Activated CD8-positive, alpha-beta memory T cell treated with anti-CD3 and anti-CD28 coated beads for 48 hours (primary cell): ENCODE measurements at regions not wholly inside any gene's neighbourhood (a gene's known extent, or its start where the extent isn't known, plus 50 kb on each side); places are given as distances from the start of the nearest gene placed in this dataset.

Source experiments
- DNase-seq, 3 experiments: peaks; one replicate each; pipeline ENCODE4 v3.0.0-alpha.2; 2020; ENCODE audit warnings: low read depth in 2 of 3, low spot score in 2 of 3

DNA sequence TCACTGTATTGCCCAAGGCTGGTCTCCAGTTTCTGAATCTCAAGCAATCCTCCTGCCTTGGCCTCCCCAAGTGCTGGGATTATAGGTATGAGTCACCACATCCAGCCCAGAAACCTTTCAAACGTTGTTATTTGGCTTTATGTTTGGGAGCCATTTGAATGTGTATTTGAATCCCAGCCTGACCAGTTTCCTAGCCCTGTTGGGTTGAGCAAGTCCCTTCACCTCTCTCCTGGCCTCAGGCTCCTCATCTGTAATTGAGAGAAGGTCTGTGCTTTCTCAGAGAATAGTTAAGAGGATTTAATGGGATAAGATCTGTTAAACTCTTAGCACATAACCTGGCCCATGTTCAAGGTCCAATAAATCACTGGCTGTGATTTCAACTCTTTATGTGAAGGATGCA lies 385.8 kb upstream of the RBFOX1 start:
- no peak for DNase-seq

DNA sequence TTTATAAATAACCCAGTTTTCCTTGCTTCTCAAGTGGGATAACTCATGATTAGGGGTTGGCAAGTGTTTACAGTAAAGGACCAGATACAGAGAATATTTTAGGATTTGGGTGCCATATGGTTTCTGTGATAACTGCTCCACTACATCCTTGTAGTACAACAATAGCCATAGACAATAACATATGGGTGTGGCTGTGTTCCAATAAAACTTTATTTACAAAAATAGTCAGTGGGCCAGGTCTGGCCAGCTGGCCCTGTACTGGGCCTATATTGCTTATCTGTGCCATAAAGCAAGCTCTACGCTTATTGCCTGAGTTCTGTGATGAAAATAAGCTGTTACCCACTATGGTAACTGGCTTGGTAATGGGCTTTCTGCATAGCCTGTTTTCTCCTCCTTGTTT lies 386.5 kb upstream of the RBFOX1 start:
- no peak for DNase-seq

GRCh38 chr16:6940968-6941367 lies 391.7 kb upstream of the RBFOX1 start:
- DNase-seq, result no peak

DNA sequence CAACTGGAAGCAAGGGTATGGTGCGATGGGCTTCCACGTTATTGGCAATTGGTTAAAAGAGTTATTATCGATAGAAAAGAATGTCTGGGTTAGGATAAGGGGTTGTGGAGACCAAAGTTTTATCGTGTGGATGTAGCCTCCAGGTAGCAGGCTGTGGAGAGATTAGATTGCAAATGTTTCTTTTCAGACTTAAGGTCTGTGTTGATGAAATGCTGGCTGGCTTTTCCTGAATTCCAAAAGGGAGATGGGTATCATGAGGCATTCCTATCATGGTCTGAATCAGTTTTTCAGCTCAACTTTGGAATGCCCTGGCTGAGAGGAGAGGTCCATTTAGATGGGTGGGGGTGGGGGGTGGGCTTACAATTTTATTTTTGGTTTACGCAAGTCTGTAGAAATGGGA lies 395.0 kb upstream of the RBFOX1 start:
- no peak for DNase-seq

DNA sequence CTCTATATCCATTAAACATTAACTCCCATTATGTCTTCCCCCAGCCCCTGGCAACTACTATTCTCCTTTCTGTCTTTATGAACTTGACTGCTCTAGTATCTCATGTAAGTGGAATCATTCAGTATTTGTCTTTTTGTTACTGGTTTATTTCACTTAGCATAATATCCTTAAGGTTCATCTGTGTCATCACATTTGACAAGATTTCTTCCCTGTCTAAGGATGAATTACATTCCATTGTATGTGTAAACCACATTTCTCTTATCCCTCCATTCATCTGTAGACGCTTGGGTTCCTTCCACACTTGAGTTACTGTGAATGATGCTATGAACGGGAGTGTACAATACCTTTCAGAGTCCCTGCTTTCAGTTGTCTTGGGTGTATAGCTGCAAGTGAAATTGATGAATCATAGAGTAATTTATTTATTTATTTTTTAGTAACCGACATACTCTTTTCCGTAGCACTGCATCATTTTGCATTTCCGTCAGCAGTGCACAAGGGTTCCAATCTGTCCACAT lies 399.7 kb upstream of the RBFOX1 start:
- DNase-seq, result no peak

- no peak for DNase-seq
Measured at GRCh38 chr16:6929868-6930267, 402.8 kb upstream of the RBFOX1 start.

DNA sequence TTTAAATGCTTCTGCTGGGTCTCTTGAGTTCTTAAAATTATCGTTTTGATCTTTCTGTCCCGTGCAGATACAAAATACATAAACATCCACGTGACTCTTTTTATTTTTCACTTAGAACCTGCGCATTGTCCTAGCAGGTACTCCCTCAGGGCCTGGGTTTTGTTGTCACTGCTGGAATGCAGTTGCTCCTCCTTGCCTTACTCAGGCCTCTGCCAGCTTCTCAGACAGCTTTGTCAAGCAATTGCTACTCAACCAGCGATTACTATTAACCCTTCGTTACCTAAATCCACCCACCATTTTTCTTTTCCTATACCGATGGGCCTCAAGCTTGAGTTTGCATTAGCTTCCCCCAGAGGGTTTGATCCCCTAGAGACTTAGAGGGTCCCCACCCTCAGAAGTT lies 405.9 kb upstream of the RBFOX1 start:
- no peak for DNase-seq

- DNase-seq, result no peak
Measured at GRCh38 chr16:6926341-6926740, 406.3 kb upstream of the RBFOX1 start.

DNA sequence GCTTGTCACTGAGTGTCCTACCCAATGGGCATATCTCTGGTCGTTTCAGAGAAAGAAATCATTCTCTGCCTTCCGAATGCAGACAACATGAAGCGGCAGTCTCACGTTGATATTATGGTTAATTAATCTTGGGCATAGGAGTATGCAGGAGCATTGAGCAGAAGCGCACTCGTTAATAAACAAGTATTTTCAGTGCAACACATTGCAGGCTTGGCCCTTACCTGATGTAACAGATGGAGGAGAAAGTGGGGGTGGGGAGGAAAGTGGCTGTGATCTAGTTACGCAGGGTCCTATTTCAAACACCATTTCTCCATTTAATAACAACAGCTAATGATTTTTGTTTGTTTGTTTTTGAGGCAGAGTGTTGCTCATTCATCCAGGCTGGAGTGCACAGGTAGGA lies 414.0 kb upstream of the RBFOX1 start:
- no peak for DNase-seq

- DNase-seq, result no peak
Measured at GRCh38 chr16:6916946-6917345, 415.7 kb upstream of the RBFOX1 start.

DNA sequence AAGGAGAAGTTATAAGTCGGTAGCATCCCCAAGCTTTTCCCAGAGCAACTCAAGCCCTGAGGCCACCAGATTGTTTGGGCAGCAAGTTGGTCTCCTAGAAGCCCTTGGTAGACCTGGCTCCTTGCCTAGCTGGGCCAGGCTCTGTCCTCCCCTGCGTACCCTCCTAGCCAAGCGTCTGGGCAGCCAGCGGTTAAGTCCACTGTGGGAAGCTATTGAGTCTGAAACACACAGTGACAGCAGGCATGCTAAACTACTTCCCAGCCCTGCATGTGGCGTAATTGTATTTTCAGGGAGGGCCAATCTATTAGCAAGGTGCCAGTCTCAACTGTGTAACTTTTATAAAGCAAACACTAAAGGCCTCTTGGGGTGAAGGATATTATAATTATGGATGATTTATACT lies 419.1 kb upstream of the RBFOX1 start:
- DNase-seq, result no peak

DNA sequence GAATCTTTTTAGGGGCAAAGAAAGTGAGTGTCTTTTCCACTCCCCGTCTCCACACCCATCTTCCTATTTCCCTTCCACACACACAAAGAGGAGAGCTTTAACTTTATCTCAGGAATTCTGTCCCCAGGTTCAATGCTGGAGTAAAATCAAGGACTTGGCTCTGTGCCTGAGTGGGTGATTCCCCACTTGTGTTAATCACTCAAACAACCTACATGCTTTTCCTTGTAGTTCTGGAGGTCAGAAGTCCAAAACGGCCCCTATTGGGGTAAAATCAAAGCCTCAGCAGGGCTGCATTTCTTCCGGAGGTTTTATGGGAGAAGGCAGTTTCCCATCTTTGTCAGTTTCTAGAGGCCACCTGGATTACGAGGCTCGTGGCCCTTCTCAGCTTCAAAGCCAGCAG lies 422.3 kb upstream of the RBFOX1 start:
- DNase-seq, result no peak

GRCh38 chr16:6905601-6906000 lies 427.0 kb upstream of the RBFOX1 start:
- DNase-seq, result no peak

DNA sequence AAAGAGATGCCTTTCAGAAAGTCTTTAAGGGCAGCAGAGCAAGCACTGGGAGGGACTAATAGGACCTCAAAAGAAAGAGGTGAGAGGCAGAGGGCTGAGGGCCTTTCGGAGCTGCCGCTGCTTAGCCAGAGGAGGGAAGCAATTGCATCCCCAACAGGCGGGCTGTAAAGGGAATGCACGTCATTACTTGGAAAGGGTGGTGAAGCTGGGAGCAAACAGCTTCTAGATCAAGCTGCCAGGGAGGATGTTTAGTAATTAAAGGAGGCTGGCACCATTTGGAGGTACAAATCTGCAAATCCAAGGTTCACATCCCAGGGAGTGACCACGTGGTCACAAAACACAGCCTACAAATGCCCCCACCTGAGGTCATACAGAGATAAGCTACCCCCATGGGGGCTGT lies 429.0 kb upstream of the RBFOX1 start:
- DNase-seq, result no peak

- DNase-seq, result no peak
Measured at GRCh38 chr16:6898896-6899295, 433.7 kb upstream of the RBFOX1 start.

- no peak for DNase-seq
Measured at GRCh38 chr16:6897876-6898485, 434.7 kb upstream of the RBFOX1 start.

DNA sequence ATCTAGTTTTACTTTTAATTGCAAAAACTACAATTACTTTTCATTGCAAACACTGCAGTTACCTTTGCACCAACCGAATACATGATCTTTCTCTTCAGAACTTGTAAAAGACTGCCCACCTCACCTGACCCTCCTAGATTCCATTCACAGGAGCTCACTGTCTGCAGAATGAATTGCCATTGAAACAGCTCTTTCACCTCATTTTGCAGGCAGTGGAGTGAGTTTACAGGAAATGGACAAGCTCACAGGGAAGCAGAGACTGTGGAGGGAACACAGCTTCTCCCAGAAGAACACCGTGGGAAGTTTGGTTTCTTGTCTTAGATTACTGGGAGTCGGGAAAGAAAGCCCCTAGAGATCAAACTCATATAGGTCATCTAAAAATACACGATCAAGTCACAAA lies 439.7 kb upstream of the RBFOX1 start:
- no peak for DNase-seq

GRCh38 chr16:6891496-6891895 lies 441.1 kb upstream of the RBFOX1 start:
- no peak for DNase-seq

DNA sequence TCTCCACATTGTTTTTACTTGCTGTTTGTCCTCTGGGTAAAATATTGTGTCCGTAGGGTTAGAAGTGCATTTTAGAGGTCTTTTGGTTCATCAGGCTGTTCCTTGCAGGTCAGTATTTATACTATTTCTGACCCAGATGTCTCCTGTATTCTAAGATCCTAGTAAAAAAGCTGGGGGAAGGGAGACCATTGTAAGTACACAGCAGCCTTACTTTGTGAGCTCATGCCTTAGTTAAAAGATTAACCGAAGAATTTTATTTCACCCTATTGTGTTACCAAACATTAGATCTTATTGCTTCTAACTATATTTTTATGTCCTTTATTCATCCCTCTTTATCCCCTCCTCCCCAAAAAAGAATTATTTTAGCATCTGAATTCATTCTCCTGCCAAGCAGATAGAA lies 444.1 kb upstream of the RBFOX1 start:
- DNase-seq, result no peak

- no peak for DNase-seq
Measured at GRCh38 chr16:6884002-6884401, 448.6 kb upstream of the RBFOX1 start.

DNA sequence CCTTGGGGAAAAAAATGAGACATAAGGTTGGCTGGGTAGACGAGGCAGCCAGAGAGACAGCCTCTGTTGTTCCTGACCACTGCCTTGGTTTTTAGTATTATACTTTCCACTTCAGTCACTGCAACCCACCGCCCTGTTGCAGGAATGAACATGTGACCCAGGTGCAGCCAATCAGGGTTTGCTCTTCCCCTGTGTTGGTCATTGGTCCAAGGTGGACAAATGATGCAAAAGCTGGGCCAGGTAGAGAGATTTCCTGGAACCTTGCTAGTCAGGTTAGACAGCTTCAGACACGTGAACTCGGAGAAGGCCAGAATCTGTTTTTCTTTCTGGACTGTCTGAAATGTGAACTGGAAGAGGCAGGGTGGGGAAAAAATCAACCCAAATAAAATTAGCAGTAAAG lies 452.4 kb upstream of the RBFOX1 start:
- DNase-seq, result no peak

GRCh38 chr16:6864671-6865070 lies 468.0 kb upstream of the RBFOX1 start:
- no peak for DNase-seq

- DNase-seq, result no peak
Measured at GRCh38 chr16:6864244-6864643, 468.4 kb upstream of the RBFOX1 start.

- DNase-seq, result no peak
Measured at GRCh38 chr16:6863135-6863534, 469.5 kb upstream of the RBFOX1 start.
